ENCODE measurements at regions not wholly inside any gene's neighbourhood (a gene's known extent, or its start where the extent isn't known, plus 50 kb on each side); places are given as distances from the start of the nearest gene placed in this dataset.

- no peak for TF ChIP-seq CTCF (IDR thresholded peaks at IDR 0.05)
- TF ChIP-seq POLR2A (IDR thresholded peaks at IDR 0.05): no peak
Measured at GRCh38 chr2:2901384-2902345, 476.0 kb downstream of the EIPR1 start.

All from right lobe of liver (tissue), 4 donors.